ENCODE measurements at regions not wholly inside any gene's neighbourhood (a gene's known extent, or its start where the extent isn't known, plus 50 kb on each side); places are given as distances from the start of the nearest gene placed in this dataset.

- H3K27ac ChIP-seq: no peak overlapping the region
- no peak for TF ChIP-seq CTCF (conservative IDR thresholded peaks at IDR 0.05)
These were observed 100.5 kb downstream of the SLC4A3 start for GRCh38 chr2:219727771-219728429.

GRCh38 chr2:219728991-219729487 is 101.6 kb downstream of the SLC4A3 start:
- no peak overlapping the region for H3K27ac ChIP-seq
- TF ChIP-seq CTCF (conservative IDR thresholded peaks at IDR 0.05): no peak

GRCh38 chr2:219731173-219731572 is 103.7 kb downstream of the SLC4A3 start:
- TF ChIP-seq CTCF (conservative IDR thresholded peaks at IDR 0.05): no peak
- H3K27ac ChIP-seq: no peak overlapping the region

GRCh38 chr2:219733106-219733505 is 105.7 kb downstream of the SLC4A3 start:
- TF ChIP-seq CTCF (conservative IDR thresholded peaks at IDR 0.05): no peak
- H3K27ac ChIP-seq: no peak overlapping the region

GRCh38 chr2:219733746-219734145 is 106.3 kb downstream of the SLC4A3 start:
- TF ChIP-seq CTCF (conservative IDR thresholded peaks at IDR 0.05): no peak

GRCh38 chr2:219736209-219736608 is 108.8 kb downstream of the SLC4A3 start:
- peak; percentile 71 for TF ChIP-seq CTCF (conservative IDR thresholded peaks at IDR 0.05)
- H3K27ac ChIP-seq: no peak overlapping the region

More at GRCh38 chr2:219733746-219734145, 106.3 kb downstream of the SLC4A3 start:
- no peak overlapping the region for H3K27ac ChIP-seq

- H3K27ac ChIP-seq: no peak overlapping the region
- peak; percentile 87 for TF ChIP-seq CTCF (conservative IDR thresholded peaks at IDR 0.05)
These were observed 109.9 kb downstream of the SLC4A3 start for GRCh38 chr2:219737270-219737691.

All from VCaP (cell line).